Fibroblast of lung (primary cell): ENCODE measurements at regions not wholly inside any gene's neighbourhood (a gene's known extent, or its start where the extent isn't known, plus 50 kb on each side); places are given as distances from the start of the nearest gene placed in this dataset.
A peak's percentile ranks its signal among the peaks of the same experiment; 100 is the strongest.
"Not testable (repeated sequence)": the region's sequence is repeated elsewhere in the genome, so short reads cannot be mapped to it uniquely, and the experiment has no call there.

Experiments
- DNase-seq, 2 donors: peaks; one replicate each; pipeline versions ENCODE4 v3.0.0 to v3.0.0-alpha.2; 2010; ENCODE audit warnings: low read depth in 2 of 2
- H2AFZ ChIP-seq: 2 replicates; pipeline ENCODE4 v1.5.1; 2012; ENCODE audit warnings: low read length, control low read depth, inconsistent platforms
- H3K27ac ChIP-seq: 2 replicates; pipeline ENCODE4 v1.5.1; 2011; ENCODE audit warnings: low read length, control low read depth; ENCODE audit not compliant: insufficient read depth
- H3K27me3 ChIP-seq: 2 replicates; pipeline ENCODE4 v1.5.1; 2011; ENCODE audit warnings: mild to moderate bottlenecking, low read length; ENCODE audit not compliant: control insufficient read depth, insufficient read depth
- H3K36me3 ChIP-seq: 2 replicates; pipeline ENCODE4 v1.5.1; 2011; ENCODE audit warnings: low read length; ENCODE audit not compliant: control insufficient read depth, insufficient read depth
- H3K4me1 ChIP-seq: 2 replicates; pipeline ENCODE4 v1.5.1; 2011; ENCODE audit warnings: low read length; ENCODE audit not compliant: control insufficient read depth, insufficient read depth; ENCODE audit errors: extremely low read depth
- H3K4me2 ChIP-seq: 2 replicates; pipeline ENCODE4 v1.5.1; 2011; ENCODE audit warnings: low read length, control low read depth; ENCODE audit not compliant: insufficient read depth; ENCODE audit errors: extremely low read depth
- H3K4me3 ChIP-seq, 4 experiments: fragments of 200-600 bp in 1 of 4; sonication (generic) in 1 of 4; replicated peaks in 1 of 4; 2 replicates each; pipeline ENCODE4 v1.5.1; 2011 to 2016; ENCODE audit warnings: low read length in 4 of 4, low read depth in 3 of 4, mild to moderate bottlenecking in 3 of 4, control low read depth in 2 of 4, inconsistent platforms in 1 of 4, mixed read lengths in 1 of 4; ENCODE audit not compliant: insufficient read depth in 1 of 4; ENCODE audit errors: control extremely low read depth in 1 of 4
- H3K79me2 ChIP-seq: 2 replicates; pipeline ENCODE4 v1.5.1; 2012; ENCODE audit warnings: mild to moderate bottlenecking, low read length, inconsistent platforms; ENCODE audit not compliant: control insufficient read depth, insufficient read depth
- H3K9ac ChIP-seq: 2 replicates; pipeline ENCODE4 v1.5.1; 2011; ENCODE audit warnings: mild to moderate bottlenecking, low read length, control low read depth; ENCODE audit not compliant: insufficient read depth
- H3K9me3 ChIP-seq: 2 replicates; pipeline ENCODE4 v1.5.1; 2012; ENCODE audit warnings: low read depth, low read length; ENCODE audit not compliant: control insufficient read depth, insufficient read depth
- H4K20me1 ChIP-seq: 2 replicates; pipeline ENCODE4 v1.5.1; 2011; ENCODE audit warnings: low read length; ENCODE audit not compliant: control insufficient read depth, insufficient read depth; ENCODE audit errors: extremely low read depth
- EZH2 ChIP-seq: IDR thresholded peaks from 2 replicates; pipeline ENCODE4 v1.5.1; 2012; ENCODE audit warnings: low read length, control low read depth, mild to moderate bottlenecking; ENCODE audit errors: missing control alignments
- TF ChIP-seq, protein P1 (sequence below), 2 donors: IDR thresholded peaks in 1 of 2; conservative IDR thresholded peaks in 1 of 2; 1 replicate in 1 of 2; 2 replicates in 1 of 2; pipeline ENCODE4 v1.5.1; 2011 to 2012; ENCODE audit warnings: low read length in 2 of 2, control low read depth in 1 of 2, inconsistent platforms in 1 of 2, low read depth in 1 of 2, mild to moderate bottlenecking in 1 of 2

GRCh38 chr11:97570636-97571035 lies 1180.8 kb downstream of the JRKL start:
- no peak overlapping the region for H3K9ac ChIP-seq
- no peak overlapping the region for H3K4me2 ChIP-seq
- no peaks in the 10 kb centered on the region for H3K4me1 ChIP-seq
- H3K27ac ChIP-seq = no peak overlapping the region
- no peak overlapping the region for H3K4me3 ChIP-seq
- DNase-seq = no peak
- no peaks in the 10 kb centered on the region for H3K27me3 ChIP-seq
- no peaks in the 10 kb centered on the region for H4K20me1 ChIP-seq
- H3K9me3 ChIP-seq = no peaks in the 10 kb centered on the region
- no peak overlapping the region for H2AFZ ChIP-seq
- no peak for TF ChIP-seq EZH2
- TF ChIP-seq, protein P1, sequence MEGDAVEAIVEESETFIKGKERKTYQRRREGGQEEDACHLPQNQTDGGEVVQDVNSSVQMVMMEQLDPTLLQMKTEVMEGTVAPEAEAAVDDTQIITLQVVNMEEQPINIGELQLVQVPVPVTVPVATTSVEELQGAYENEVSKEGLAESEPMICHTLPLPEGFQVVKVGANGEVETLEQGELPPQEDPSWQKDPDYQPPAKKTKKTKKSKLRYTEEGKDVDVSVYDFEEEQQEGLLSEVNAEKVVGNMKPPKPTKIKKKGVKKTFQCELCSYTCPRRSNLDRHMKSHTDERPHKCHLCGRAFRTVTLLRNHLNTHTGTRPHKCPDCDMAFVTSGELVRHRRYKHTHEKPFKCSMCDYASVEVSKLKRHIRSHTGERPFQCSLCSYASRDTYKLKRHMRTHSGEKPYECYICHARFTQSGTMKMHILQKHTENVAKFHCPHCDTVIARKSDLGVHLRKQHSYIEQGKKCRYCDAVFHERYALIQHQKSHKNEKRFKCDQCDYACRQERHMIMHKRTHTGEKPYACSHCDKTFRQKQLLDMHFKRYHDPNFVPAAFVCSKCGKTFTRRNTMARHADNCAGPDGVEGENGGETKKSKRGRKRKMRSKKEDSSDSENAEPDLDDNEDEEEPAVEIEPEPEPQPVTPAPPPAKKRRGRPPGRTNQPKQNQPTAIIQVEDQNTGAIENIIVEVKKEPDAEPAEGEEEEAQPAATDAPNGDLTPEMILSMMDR (conservative IDR thresholded peaks at IDR 0.05 in 1 of 2, IDR thresholded peaks at IDR 0.05 in 1 of 2; ENCODE audit: low read depth in 1 of 2, low read length in 2 of 2) = no peak
- no peaks in the 10 kb centered on the region for H3K36me3 ChIP-seq
- H3K79me2 ChIP-seq = no peaks in the 10 kb centered on the region

GRCh38 chr11:97573771-97574170 lies 1184.0 kb downstream of the JRKL start:
- not testable (repeated sequence) for H3K9me3 ChIP-seq, DNase-seq, H3K27me3 ChIP-seq, H3K9ac ChIP-seq, H3K4me2 ChIP-seq, H2AFZ ChIP-seq, H3K4me3 ChIP-seq, H3K27ac ChIP-seq, H3K4me1 ChIP-seq, H4K20me1 ChIP-seq, H3K79me2 ChIP-seq, H3K36me3 ChIP-seq

DNA sequence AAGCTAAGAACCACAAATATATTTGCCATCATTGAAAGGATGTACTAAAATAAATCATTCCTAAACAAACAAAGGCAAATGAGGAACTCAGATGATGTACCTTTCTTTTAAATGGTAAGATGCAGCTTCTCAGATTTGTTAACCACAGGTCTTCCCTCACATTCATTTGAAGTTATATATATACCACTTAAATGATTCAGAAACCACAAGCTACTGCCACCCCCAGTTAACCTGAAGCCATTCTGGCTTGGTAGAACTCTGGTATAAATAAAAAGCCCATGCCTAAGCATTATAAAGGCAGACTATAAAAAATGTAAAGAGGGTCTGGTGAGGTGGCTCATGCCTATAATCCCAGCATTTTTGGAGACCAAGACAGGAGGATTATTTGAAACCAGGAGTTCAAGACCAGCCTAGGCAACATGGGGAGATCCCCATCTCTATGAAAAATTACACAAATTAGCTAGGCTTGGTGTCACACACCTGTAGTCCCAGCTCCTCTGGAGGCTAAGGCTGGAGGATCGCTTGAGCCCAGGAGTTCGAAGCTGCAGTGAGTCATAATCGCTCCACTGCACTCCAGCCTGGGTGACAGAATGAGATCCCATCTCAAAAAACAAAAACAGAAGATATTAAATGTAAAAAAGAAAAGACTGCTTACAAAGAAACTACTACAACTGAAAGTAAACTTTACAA lies 1185.3 kb downstream of the JRKL start:
- no peaks in the 10 kb centered on the region for H3K79me2 ChIP-seq
- no peak overlapping the region for H3K9ac ChIP-seq
- no peaks in the 10 kb centered on the region for H3K36me3 ChIP-seq
- no peaks in the 10 kb centered on the region for H3K27me3 ChIP-seq
- H3K4me3 ChIP-seq = no peak overlapping the region
- no peaks in the 10 kb centered on the region for H3K4me1 ChIP-seq
- TF ChIP-seq, protein P1 (conservative IDR thresholded peaks at IDR 0.05 in 1 of 2, IDR thresholded peaks at IDR 0.05 in 1 of 2; ENCODE audit: low read depth in 1 of 2, low read length in 2 of 2) = no peak
- TF ChIP-seq EZH2 = no peak
- no peak overlapping the region for H2AFZ ChIP-seq
- H3K27ac ChIP-seq = no peak overlapping the region
- H3K9me3 ChIP-seq = no peaks in the 10 kb centered on the region
- no peaks in the 10 kb centered on the region for H4K20me1 ChIP-seq
- DNase-seq = peak in 1 of 2 donors; percentile 42
- no peak overlapping the region for H3K4me2 ChIP-seq
